CD4-positive, alpha-beta T cell (primary cell): ENCODE measurements at regions not wholly inside any gene's neighbourhood (a gene's known extent, or its start where the extent isn't known, plus 50 kb on each side); places are given as distances from the start of the nearest gene placed in this dataset.

ENCODE experiments used
- ATAC-seq: fragments of 200-7000 bp; cut with Tn5 transposase; one replicate; pipeline ENCODE4 v1.10.0; 2022; ENCODE audit warnings: mild to moderate bottlenecking; ENCODE audit not compliant: poor library complexity
- CTCF ChIA-PET: fragments of 350-600 bp; sonication (Branson Sonifier 250); formaldehyde crosslinking; loops from one replicate; lab custom pipeline; 2021; ENCODE audit warnings: antibody characterized with exemption, inconsistent platforms; lab: Charles Lee
- POLR2A ChIA-PET: fragments of 350-600 bp; sonication (Branson Sonifier 250); formaldehyde crosslinking; loops from one replicate; lab custom pipeline; 2021; ENCODE audit warnings: antibody characterized with exemption, inconsistent platforms; lab: Charles Lee
- DNase-seq, 14 experiments: peaks; one replicate each; pipeline ENCODE4 v3.0.0-alpha.2; 2013 to 2020; ENCODE audit warnings: mixed read lengths in 2 of 14
- H3K27ac ChIP-seq, 2 donors: one replicate each; pipeline versions ENCODE4 v1.5.1 to v1.7.0; 2013; ENCODE audit warnings: low read length in 2 of 2, low read depth in 1 of 2, mild to moderate bottlenecking in 1 of 2
- H3K27me3 ChIP-seq, 2 experiments: 1 replicate in 1 of 2; 2 replicates in 1 of 2; pipeline versions ENCODE4 v1.6.1 to v1.7.0; 2013; ENCODE audit warnings: low read length in 2 of 2, control low read depth in 1 of 2, mild to moderate bottlenecking in 1 of 2, moderate library complexity in 1 of 2; ENCODE audit not compliant: insufficient read depth in 2 of 2, control insufficient read depth in 1 of 2
- H3K36me3 ChIP-seq: one replicate; pipeline ENCODE4 v1.6.1; 2013; ENCODE audit warnings: low read length, control low read depth; ENCODE audit not compliant: insufficient read depth
- H3K4me1 ChIP-seq: one replicate; pipeline ENCODE4 v1.6.1; 2013; ENCODE audit warnings: low read length, control low read depth; ENCODE audit not compliant: insufficient read depth
- H3K4me3 ChIP-seq: one replicate; pipeline ENCODE4 v1.5.1; 2013; ENCODE audit warnings: mild to moderate bottlenecking, low read length, moderate library complexity
- H3K9me3 ChIP-seq, 2 experiments: 1 replicate in 1 of 2; 2 replicates in 1 of 2; pipeline versions ENCODE4 v1.6.1 to v1.7.0; 2013; ENCODE audit warnings: low read length in 2 of 2, mild to moderate bottlenecking in 2 of 2, control low read depth in 1 of 2, moderate library complexity in 1 of 2; ENCODE audit not compliant: control insufficient read depth in 1 of 2, insufficient read depth in 1 of 2
- H3K27ac Mint-ChIP-seq: one replicate; pipeline ENCODE4 v1.8.0; 2020; ENCODE audit warnings: mixed read lengths
- H3K27me3 Mint-ChIP-seq: one replicate; pipeline ENCODE4 v1.8.0; 2021; ENCODE audit warnings: mixed read lengths
- H3K36me3 Mint-ChIP-seq: one replicate; pipeline ENCODE4 v1.8.0; 2021; ENCODE audit warnings: low read depth, mixed read lengths
- H3K4me1 Mint-ChIP-seq: one replicate; pipeline ENCODE4 v1.8.0; 2021; ENCODE audit warnings: low read depth, mixed read lengths
- H3K4me3 Mint-ChIP-seq: one replicate; pipeline ENCODE4 v1.8.0; 2020; ENCODE audit warnings: mild to moderate bottlenecking, mixed read lengths
- H3K9me3 Mint-ChIP-seq: one replicate; pipeline ENCODE4 v1.8.0; 2020; ENCODE audit warnings: mixed read lengths
- intact Hi-C, 2 experiments: fragments of 100-400 bp; cut with DNase I in 1 of 2; cut with micrococcal nuclease in 1 of 2; formaldehyde crosslinking; loops; one replicate each; pipeline versions ENCODE4 v1.15.1 to v1.9.0; 2023 to 2025; cut with DNase I, micrococcal nuclease
- TF ChIP-seq, protein P1 (sequence below): fragments of 200-600 bp; IDR thresholded peaks from one replicate; pipeline ENCODE4 v1.8.0; 2022; ENCODE audit warnings: antibody characterized with exemption, mild to moderate bottlenecking

DNA sequence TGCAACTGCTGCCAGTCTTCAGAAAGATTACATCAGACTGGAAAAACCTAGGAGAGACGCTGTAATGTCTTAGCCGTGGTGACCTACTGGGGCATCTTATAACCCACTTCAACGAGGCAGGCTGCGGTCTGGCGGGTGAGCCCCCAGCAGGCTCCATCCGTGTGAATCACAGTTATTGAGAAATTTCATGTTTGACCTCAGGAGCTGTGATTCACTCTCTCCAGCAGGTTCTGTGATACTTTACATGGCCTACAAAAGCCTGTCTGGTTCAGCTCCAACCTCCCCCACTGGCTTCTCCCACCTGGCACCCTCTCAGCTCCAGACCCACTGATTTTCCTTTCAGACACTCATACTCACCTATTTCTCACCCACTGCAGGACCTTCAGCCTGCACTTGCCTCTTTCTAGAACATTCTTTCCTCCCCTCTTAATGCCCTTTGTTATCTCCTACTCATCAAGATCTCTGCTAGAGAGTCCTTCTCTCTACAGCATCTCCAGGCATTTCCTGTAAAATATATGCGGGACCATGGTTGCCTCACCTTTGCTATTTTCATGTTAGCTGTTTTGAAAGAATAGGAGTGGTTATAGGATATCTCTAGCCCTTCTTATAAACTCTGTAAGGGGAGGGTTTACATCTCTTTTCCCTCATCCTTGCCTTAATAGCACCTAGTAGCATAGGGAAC is 227.9 kb downstream of the MAF start:
- ChIA-PET POLR2A (no interaction called here), CTCF (no interaction called here)
- peaks cover 11% of the 10 kb centered on the region for H3K4me1 Mint-ChIP-seq
- Histone ChIP-seq H3K9me3 (peaks cover 4 to 11% of the 10 kb centered on the region in 2 experiments), H3K4me3 (no peak overlapping the region), H3K27me3 (no peaks in the 10 kb centered on the region), H3K27ac (no peak overlapping the region), H3K36me3 (no peaks in the 10 kb centered on the region), H3K4me1 (peaks cover 12% of the 10 kb centered on the region)
- no peaks in the 10 kb centered on the region for H3K27me3 Mint-ChIP-seq
- ATAC-seq (no peak), DNase-seq (peak in 3 of 14 experiments; percentile 38 to 69 (median 51))
- peaks cover 3% of the 10 kb centered on the region for H3K9me3 Mint-ChIP-seq
- H3K36me3 Mint-ChIP-seq: no peaks in the 10 kb centered on the region
- no peak overlapping the region for H3K27ac Mint-ChIP-seq
- intact Hi-C loops: no loop called here
- TF ChIP-seq, protein P1, sequence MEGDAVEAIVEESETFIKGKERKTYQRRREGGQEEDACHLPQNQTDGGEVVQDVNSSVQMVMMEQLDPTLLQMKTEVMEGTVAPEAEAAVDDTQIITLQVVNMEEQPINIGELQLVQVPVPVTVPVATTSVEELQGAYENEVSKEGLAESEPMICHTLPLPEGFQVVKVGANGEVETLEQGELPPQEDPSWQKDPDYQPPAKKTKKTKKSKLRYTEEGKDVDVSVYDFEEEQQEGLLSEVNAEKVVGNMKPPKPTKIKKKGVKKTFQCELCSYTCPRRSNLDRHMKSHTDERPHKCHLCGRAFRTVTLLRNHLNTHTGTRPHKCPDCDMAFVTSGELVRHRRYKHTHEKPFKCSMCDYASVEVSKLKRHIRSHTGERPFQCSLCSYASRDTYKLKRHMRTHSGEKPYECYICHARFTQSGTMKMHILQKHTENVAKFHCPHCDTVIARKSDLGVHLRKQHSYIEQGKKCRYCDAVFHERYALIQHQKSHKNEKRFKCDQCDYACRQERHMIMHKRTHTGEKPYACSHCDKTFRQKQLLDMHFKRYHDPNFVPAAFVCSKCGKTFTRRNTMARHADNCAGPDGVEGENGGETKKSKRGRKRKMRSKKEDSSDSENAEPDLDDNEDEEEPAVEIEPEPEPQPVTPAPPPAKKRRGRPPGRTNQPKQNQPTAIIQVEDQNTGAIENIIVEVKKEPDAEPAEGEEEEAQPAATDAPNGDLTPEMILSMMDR: no peak
- no peak overlapping the region for H3K4me3 Mint-ChIP-seq

DNA sequence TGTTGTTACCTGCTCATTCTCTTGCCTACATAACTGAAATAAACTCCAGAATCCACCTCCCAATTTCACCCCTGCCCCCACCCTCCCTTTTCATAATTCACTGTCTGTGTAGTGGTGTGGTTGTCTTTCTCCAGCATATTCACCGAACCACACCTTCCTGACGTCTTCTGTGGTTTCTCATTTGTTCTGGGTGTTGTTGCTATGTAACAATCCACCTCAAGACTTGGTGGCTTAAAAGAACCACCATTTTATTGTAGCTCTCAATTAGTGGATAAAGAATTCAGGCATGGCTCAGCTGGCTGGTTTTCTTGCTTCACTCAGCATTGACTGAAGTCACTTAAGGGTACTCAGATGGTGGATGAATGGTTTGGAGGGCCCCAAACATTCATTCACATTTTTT is 229.8 kb downstream of the MAF start:
- H3K4me1 Mint-ChIP-seq: peaks cover 11% of the 10 kb centered on the region
- no peaks in the 10 kb centered on the region for H3K36me3 ChIP-seq
- H3K27me3 ChIP-seq: no peaks in the 10 kb centered on the region
- no peaks in the 10 kb centered on the region for H3K27me3 Mint-ChIP-seq
- ATAC-seq: peak; percentile 70
- intact Hi-C loops: no loop called here
- POLR2A ChIA-PET: no interaction called here
- DNase-seq: peak in 5 of 14 experiments; percentile 5 to 69 (median 57)
- no peak overlapping the region for H3K27ac Mint-ChIP-seq
- H3K9me3 Mint-ChIP-seq: peaks cover 3% of the 10 kb centered on the region
- H3K27ac ChIP-seq: no peak overlapping the region
- TF ChIP-seq, protein P1: no peak
- no peak overlapping the region for H3K4me3 ChIP-seq
- H3K9me3 ChIP-seq: peaks cover 4 to 11% of the 10 kb centered on the region in 2 experiments
- H3K4me3 Mint-ChIP-seq: no peak overlapping the region
- no peaks in the 10 kb centered on the region for H3K36me3 Mint-ChIP-seq
- peaks cover 12% of the 10 kb centered on the region for H3K4me1 ChIP-seq
- CTCF ChIA-PET: no interaction called here

DNA sequence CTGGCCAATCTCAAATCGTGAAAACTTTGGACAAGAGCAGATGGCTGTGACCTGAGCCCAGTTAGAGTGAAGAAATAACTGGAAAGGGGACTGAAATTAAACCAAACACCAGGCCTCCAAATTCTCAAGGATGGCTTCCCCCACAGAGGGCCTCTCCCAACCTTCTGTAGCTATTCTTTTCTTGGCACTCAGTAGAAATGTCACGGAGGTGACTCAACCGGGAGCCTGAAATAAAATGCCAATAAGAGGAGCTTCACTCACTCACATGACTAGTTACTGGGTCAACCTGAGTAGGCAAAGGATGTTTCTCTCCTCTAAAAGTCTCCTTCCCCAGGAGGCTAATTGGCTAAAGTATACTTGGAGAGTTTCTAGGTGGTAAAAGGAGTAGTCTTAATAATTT is 230.7 kb downstream of the MAF start:
- ATAC-seq (no peak), DNase-seq (no peak)
- Mint-ChIP-seq H3K27me3 (no peaks in the 10 kb centered on the region), H3K36me3 (no peaks in the 10 kb centered on the region), H3K4me3 (no peak overlapping the region), H3K9me3 (peaks cover 3% of the 10 kb centered on the region), H3K27ac (no peak overlapping the region), H3K4me1 (peaks cover 11% of the 10 kb centered on the region)
- Histone ChIP-seq H3K27ac (no peak overlapping the region), H3K4me3 (no peak overlapping the region), H3K9me3 (peaks cover 4 to 11% of the 10 kb centered on the region in 2 experiments), H3K36me3 (no peaks in the 10 kb centered on the region), H3K27me3 (no peaks in the 10 kb centered on the region), H3K4me1 (peaks cover 12% of the 10 kb centered on the region)
- ChIA-PET POLR2A (no interaction called here), CTCF (no interaction called here)
- TF ChIP-seq, protein P1: no peak
- intact Hi-C loops: no loop called here
